GM19395 (cell line): ENCODE measurements at regions not wholly inside any gene's neighbourhood (a gene's known extent, or its start where the extent isn't known, plus 50 kb on each side); places are given as distances from the start of the nearest gene placed in this dataset.

Experiments
- ATAC-seq: cut with Tn5 transposase; IDR thresholded peaks from one replicate; pipeline ENCODE4 v1.9.1; 2021; ENCODE audit warnings: mild to moderate bottlenecking, moderate library complexity; ENCODE audit not compliant: unreplicated experiment

- no peak for ATAC-seq
Observed at GRCh38 chr4:81833576-81833975, 361.9 kb upstream of the RASGEF1B start.

- no peak for ATAC-seq
Observed at GRCh38 chr4:81828991-81829390, 357.3 kb upstream of the RASGEF1B start.

GRCh38 chr4:81827577-81828202 is 356.0 kb upstream of the RASGEF1B start:
- ATAC-seq = peak; percentile 84

GRCh38 chr4:81826817-81827424 is 355.2 kb upstream of the RASGEF1B start:
- no peak for ATAC-seq

- ATAC-seq = no peak
Observed at GRCh38 chr4:81826335-81826734, 354.6 kb upstream of the RASGEF1B start.

GRCh38 chr4:81818385-81818920 is 346.7 kb upstream of the RASGEF1B start:
- ATAC-seq = no peak

GRCh38 chr4:81816031-81816761 is 344.5 kb upstream of the RASGEF1B start:
- ATAC-seq = no peak

- ATAC-seq = no peak
Observed at GRCh38 chr4:81814987-81815541, 343.4 kb upstream of the RASGEF1B start.

- no peak for ATAC-seq
Observed at GRCh38 chr4:81811562-81812293, 340.0 kb upstream of the RASGEF1B start.

- ATAC-seq = no peak
Observed at GRCh38 chr4:81808011-81808672, 336.4 kb upstream of the RASGEF1B start.

- ATAC-seq = no peak
Observed at GRCh38 chr4:81807386-81807785, 335.7 kb upstream of the RASGEF1B start.

- no peak for ATAC-seq
Observed at GRCh38 chr4:81806485-81806884, 334.8 kb upstream of the RASGEF1B start.

- no peak for ATAC-seq
Observed at GRCh38 chr4:81804849-81805248, 333.1 kb upstream of the RASGEF1B start.

GRCh38 chr4:81802285-81802846 is 330.7 kb upstream of the RASGEF1B start:
- no peak for ATAC-seq

- no peak for ATAC-seq
Observed at GRCh38 chr4:81799371-81799770, 327.7 kb upstream of the RASGEF1B start.

- ATAC-seq = peak; percentile 82
Observed at GRCh38 chr4:81796790-81797528, 325.3 kb upstream of the RASGEF1B start.

- ATAC-seq = no peak
Observed at GRCh38 chr4:81792521-81792920, 320.8 kb upstream of the RASGEF1B start.

GRCh38 chr4:81790477-81790876 is 318.8 kb upstream of the RASGEF1B start:
- no peak for ATAC-seq

- no peak for ATAC-seq
Observed at GRCh38 chr4:81789741-81790399, 318.2 kb upstream of the RASGEF1B start.
